HG03066 (cell line): ENCODE measurements at regions not wholly inside any gene's neighbourhood (a gene's known extent, or its start where the extent isn't known, plus 50 kb on each side); places are given as distances from the start of the nearest gene placed in this dataset.
"Not testable (repeated sequence)": the region's sequence is repeated elsewhere in the genome, so short reads cannot be mapped to it uniquely, and the experiment has no call there.

Experiments used
- ATAC-seq: cut with Tn5 transposase; IDR thresholded peaks from one replicate; pipeline ENCODE4 v1.9.1; 2021; ENCODE audit warnings: low read depth; ENCODE audit not compliant: unreplicated experiment

GRCh38 chr6:133099573-133099972 is 141.6 kb upstream of the EYA4 start:
- ATAC-seq: no peak

- ATAC-seq: no peak
Measured at GRCh38 chr6:133100865-133101264, 140.3 kb upstream of the EYA4 start.

- ATAC-seq: no peak
Measured at GRCh38 chr6:133101790-133102189, 139.4 kb upstream of the EYA4 start.

GRCh38 chr6:133106934-133107333 is 134.2 kb upstream of the EYA4 start:
- no peak for ATAC-seq

- no peak for ATAC-seq
Measured at GRCh38 chr6:133108419-133108818, 132.7 kb upstream of the EYA4 start.

- ATAC-seq: no peak
Measured at GRCh38 chr6:133114973-133115372, 126.2 kb upstream of the EYA4 start.

- ATAC-seq: no peak
Measured at GRCh38 chr6:133115946-133116345, 125.2 kb upstream of the EYA4 start.

- ATAC-seq: no peak
Measured at GRCh38 chr6:133128191-133128590, 113.0 kb upstream of the EYA4 start.

- no peak for ATAC-seq
Measured at GRCh38 chr6:133129556-133129955, 111.6 kb upstream of the EYA4 start.

- no peak for ATAC-seq
Measured at GRCh38 chr6:133130863-133131262, 110.3 kb upstream of the EYA4 start.

GRCh38 chr6:133131621-133132465 is 109.3 kb upstream of the EYA4 start:
- no peak for ATAC-seq

- no peak for ATAC-seq
Measured at GRCh38 chr6:133132466-133132971, 108.6 kb upstream of the EYA4 start.

- ATAC-seq: no peak
Measured at GRCh38 chr6:133136177-133136880, 104.8 kb upstream of the EYA4 start.

- ATAC-seq: not testable (repeated sequence)
Measured at GRCh38 chr6:133147470-133148184, 93.5 kb upstream of the EYA4 start.

- ATAC-seq: no peak
Measured at GRCh38 chr6:133156689-133157088, 84.5 kb upstream of the EYA4 start.

- ATAC-seq: no peak
Measured at GRCh38 chr6:133157995-133158394, 83.2 kb upstream of the EYA4 start.

GRCh38 chr6:133159255-133159795 is 81.8 kb upstream of the EYA4 start:
- no peak for ATAC-seq

- ATAC-seq: no peak
Measured at GRCh38 chr6:133160536-133160935, 80.6 kb upstream of the EYA4 start.

GRCh38 chr6:133165235-133165634 is 75.9 kb upstream of the EYA4 start:
- no peak for ATAC-seq

GRCh38 chr6:133166766-133167165 is 74.4 kb upstream of the EYA4 start:
- ATAC-seq: no peak

- ATAC-seq: no peak
Measured at GRCh38 chr6:133169901-133170300, 71.3 kb upstream of the EYA4 start.
